GM18870 (cell line): ENCODE measurements at regions not wholly inside any gene's neighbourhood (a gene's known extent, or its start where the extent isn't known, plus 50 kb on each side); places are given as distances from the start of the nearest gene placed in this dataset.
A peak's percentile ranks its signal among the peaks of the same experiment; 100 is the strongest.

Experiments
- ATAC-seq: cut with Tn5 transposase; IDR thresholded peaks from one replicate; pipeline ENCODE4 v1.9.1; 2021; ENCODE audit warnings: moderate library complexity; ENCODE audit not compliant: unreplicated experiment

GRCh38 chr6:37556881-37557644, 57.4 kb upstream of the CCDC167 start:
- peak; percentile 28 for ATAC-seq

- no peak for ATAC-seq
Measured at GRCh38 chr6:37555040-37555781, 55.5 kb upstream of the CCDC167 start.

DNA sequence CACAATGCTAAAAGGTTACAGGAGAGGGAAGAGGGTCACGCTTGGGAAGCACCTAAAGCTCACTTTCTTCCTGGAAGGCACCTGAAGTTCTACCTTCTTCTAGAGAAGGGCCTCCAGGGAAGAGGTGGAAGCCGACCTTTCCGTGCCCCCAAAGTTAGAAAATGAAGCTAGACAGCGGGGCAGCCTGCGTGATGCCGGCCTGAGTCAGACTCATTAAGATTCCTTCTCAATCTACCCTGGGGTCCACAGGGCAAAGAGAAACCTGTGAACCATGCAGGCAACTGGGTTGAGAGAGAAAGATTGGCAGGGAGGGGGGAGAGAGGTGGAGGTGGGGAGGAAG, 54.8 kb upstream of the CCDC167 start:
- no peak for ATAC-seq

GRCh38 chr6:37552267-37552666, 52.6 kb upstream of the CCDC167 start:
- ATAC-seq, result no peak

DNA sequence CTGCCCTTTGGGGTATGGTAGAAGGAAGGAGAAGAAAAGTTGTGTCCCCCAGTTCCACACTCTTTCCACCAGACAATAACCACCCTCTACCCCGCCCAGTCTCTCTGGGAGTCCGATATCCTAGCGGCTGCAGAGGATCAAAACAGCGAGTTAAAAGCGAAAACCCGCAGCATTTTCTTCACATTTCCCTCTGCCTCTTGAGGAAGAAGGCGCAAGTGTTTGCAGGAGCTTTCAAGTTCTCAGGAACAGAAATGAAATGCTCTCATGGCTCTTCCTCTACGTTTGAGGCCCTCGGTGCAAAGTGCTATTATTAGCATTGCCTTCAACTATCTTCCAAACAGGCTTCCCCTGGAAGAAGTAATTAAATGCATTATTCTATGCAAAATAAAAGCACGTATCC, 52.2 kb upstream of the CCDC167 start:
- ATAC-seq, result no peak

DNA sequence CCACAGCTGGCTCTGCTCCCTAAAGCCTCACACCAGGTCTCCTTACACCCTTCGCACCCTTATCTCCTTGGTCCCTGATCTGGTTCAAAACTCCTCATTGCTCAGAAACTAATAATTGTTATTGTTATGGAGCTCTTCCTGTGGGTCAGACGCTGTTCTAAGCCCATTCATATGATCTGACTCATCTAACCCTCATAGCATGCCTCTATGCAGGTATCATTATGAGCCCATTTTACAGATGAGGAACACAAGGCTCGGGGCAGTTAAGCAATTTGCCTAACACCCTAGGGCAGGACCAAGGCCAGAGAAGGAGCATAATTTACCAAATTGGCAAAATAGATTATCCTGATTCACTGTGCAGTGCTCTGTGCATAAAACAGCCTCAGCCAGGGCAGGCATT, 51.8 kb upstream of the CCDC167 start:
- no peak for ATAC-seq

- ATAC-seq, result no peak
Measured at GRCh38 chr6:37551002-37551401, 51.3 kb upstream of the CCDC167 start.

DNA sequence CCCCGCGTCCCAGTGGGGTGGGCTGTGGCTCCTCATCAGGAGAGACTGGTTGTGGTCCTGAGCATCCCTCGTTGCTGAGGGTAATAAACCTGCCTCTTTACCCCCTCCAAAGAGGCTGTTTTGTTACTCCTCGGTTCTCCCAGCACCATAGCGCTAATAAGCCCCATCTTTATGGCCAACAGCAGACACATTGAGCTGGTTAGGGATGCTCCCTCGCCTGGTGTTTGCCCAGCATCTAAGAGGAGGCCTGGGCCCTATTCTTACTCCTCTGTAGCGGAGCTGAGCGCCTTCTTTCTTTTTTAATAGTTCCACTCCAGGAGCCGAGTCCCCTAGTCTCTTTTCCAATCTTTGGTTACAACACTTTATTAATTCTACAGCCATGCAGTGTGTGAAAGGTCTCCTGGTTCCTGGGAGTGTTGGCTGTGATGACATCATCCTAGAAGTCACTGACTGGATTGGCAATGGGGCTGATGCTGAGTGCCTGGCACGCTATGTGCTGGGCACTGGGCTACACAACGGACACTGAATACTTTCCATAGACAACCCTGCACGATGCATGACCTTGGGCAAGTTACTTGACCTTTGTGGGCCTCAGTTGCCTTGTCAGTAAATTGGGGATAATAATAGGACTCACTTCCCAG, 50.6 kb upstream of the CCDC167 start:
- ATAC-seq, result no peak

DNA sequence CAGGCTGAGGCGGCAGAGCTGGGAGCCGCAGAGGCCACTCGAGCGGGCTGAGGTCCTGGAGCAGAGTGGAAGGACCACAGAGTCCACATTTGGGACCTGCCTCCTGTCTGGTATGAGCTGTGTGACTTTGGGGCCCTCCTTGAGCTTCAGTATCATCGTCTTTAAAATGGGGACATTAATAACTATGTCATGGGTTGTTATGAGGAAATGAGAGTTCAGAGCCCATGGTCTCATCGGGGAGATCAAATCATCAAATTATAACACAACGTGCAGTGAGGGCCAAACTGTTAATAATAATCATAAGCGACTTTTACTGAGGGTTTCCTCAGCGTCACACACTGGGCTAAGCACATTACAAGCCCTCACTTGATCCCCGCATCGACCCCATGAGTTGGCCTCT, 49.9 kb upstream of the CCDC167 start:
- ATAC-seq, result no peak
